ENCODE measurements at regions not wholly inside any gene's neighbourhood (a gene's known extent, or its start where the extent isn't known, plus 50 kb on each side); places are given as distances from the start of the nearest gene placed in this dataset.

DNA sequence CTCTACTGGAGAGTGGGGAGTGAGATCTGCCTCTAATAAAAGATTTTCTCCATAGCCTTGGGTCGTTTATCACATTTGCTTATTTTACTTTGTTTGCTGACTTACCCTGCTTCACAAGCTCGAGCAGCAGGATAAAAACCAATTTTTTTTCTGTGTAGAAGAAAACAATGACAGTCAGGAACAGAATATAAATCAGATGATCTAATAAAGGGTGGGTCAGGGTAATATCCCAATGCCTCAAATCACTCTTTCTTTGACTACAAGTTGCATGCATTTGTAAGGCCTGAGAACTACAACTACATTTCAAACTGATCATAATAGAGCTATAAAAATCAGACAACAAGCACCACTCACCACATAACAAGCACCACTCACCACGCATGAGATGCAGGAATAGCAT is 174.4 kb upstream of the ADARB2 start:
- Histone ChIP-seq H3K27ac (ENCODE audit: insufficient read depth, low read depth, low read length, poor library complexity, severe bottlenecking) (no peak overlapping the region), H3K4me1 (ENCODE audit: control insufficient read depth, insufficient read depth, low read length) (no peaks in the 10 kb centered on the region)
- WGBS, 2 experiments = 90% methylated on average over 2 to 3 of the region's 3 CpGs

DNA sequence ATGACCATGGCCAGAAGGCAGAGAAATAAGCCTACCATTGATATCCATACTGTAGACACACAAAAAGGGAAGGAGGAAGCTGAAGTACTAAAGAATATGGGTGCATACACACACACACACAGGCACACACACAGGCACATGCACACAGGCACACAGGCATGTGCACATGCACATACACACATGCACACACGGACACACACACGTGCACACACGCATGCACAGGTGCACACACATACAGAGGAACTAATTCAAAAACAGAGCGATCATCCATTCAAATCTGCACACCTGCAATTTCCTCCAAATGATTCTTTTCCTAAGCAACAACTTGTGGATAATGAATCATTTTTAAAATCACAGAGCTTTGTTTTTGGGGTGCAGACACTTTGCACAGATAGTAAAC is 166.7 kb upstream of the ADARB2 start:
- Histone ChIP-seq H3K36me3 (ENCODE audit: control insufficient read depth, insufficient read depth, low read length) (no peaks in the 10 kb centered on the region), H3K4me3 (ENCODE audit: insufficient read depth, low read depth, low read length) (no peak overlapping the region), H3K27ac (ENCODE audit: insufficient read depth, low read depth, low read length, poor library complexity, severe bottlenecking) (no peak overlapping the region), H3K4me1 (ENCODE audit: control insufficient read depth, insufficient read depth, low read length) (no peaks in the 10 kb centered on the region), H3K27me3 (ENCODE audit: control insufficient read depth, insufficient read depth, low read length, poor library complexity, severe bottlenecking) (no peaks in the 10 kb centered on the region), H3K9me3 (ENCODE audit: control insufficient read depth, low read length) (no peaks in the 10 kb centered on the region)
- 91 to 93% methylated on average over 4 of the region's 4 CpGs for WGBS, 2 experiments

More for the DNA sequence above, 174.4 kb upstream of the ADARB2 start:
- no peak overlapping the region for H3K4me3 ChIP-seq (ENCODE audit: insufficient read depth, low read depth, low read length)
- H3K36me3 ChIP-seq (ENCODE audit: control insufficient read depth, insufficient read depth, low read length) = no peaks in the 10 kb centered on the region
- no peaks in the 10 kb centered on the region for H3K27me3 ChIP-seq (ENCODE audit: control insufficient read depth, insufficient read depth, low read length, poor library complexity, severe bottlenecking)
- no peaks in the 10 kb centered on the region for H3K9me3 ChIP-seq (ENCODE audit: control insufficient read depth, low read length)

DNA sequence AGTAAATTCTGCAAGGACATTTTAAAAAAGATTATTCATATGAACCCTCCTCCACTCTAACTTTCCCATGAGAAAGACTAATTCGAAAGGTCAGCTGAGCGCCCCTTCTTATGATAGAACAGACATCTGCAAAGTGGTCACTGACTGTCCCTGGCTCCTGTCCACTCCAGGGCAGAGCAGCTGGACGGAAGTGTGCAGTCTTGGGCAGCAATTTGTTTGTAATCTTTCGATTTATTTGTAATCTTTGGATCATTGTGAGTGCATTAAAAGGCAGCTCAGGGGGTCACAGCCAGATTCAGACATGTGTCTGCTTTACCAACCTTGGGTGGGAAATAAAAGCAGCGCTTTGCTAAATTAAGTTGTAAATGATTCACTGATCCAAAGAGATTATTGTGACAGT is 158.8 kb upstream of the ADARB2 start:
- Histone ChIP-seq H3K27me3 (ENCODE audit: control insufficient read depth, insufficient read depth, low read length, poor library complexity, severe bottlenecking) (no peaks in the 10 kb centered on the region), H3K4me3 (ENCODE audit: insufficient read depth, low read depth, low read length) (no peak overlapping the region), H3K9me3 (ENCODE audit: control insufficient read depth, low read length) (no peaks in the 10 kb centered on the region), H3K36me3 (ENCODE audit: control insufficient read depth, insufficient read depth, low read length) (no peaks in the 10 kb centered on the region), H3K27ac (ENCODE audit: insufficient read depth, low read depth, low read length, poor library complexity, severe bottlenecking) (no peak overlapping the region), H3K4me1 (ENCODE audit: control insufficient read depth, insufficient read depth, low read length) (no peaks in the 10 kb centered on the region)
- WGBS, 2 experiments = 93 to 94% methylated on average over 5 of the region's 5 CpGs

DNA sequence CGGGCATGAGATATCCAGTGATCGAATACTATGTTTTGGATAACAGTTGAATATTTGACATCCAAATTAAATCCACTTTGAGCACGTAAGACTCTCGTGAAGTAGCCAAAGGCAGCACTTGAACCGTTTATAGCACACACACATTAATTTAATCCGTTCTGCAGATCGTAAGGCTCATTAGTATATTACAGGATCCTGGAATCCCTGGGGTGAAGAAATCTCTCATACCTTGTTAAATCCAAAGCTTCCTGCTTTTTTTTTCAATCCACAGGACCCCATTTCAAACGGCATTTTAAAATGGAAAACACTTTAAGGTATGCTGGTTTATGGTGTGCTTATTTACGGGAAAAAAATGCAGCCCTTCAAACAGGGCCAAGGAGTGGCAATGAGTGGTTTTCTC is 158.4 kb upstream of the ADARB2 start:
- no peak overlapping the region for H3K27ac ChIP-seq (ENCODE audit: insufficient read depth, low read depth, low read length, poor library complexity, severe bottlenecking)
- no peaks in the 10 kb centered on the region for H3K27me3 ChIP-seq (ENCODE audit: control insufficient read depth, insufficient read depth, low read length, poor library complexity, severe bottlenecking)
- H3K4me3 ChIP-seq (ENCODE audit: insufficient read depth, low read depth, low read length) = no peak overlapping the region
- no peaks in the 10 kb centered on the region for H3K9me3 ChIP-seq (ENCODE audit: control insufficient read depth, low read length)
- no peaks in the 10 kb centered on the region for H3K36me3 ChIP-seq (ENCODE audit: control insufficient read depth, insufficient read depth, low read length)
- 93 to 97% methylated on average over 9 of the region's 9 CpGs for WGBS, 2 experiments
- H3K4me1 ChIP-seq (ENCODE audit: control insufficient read depth, insufficient read depth, low read length) = no peaks in the 10 kb centered on the region

DNA sequence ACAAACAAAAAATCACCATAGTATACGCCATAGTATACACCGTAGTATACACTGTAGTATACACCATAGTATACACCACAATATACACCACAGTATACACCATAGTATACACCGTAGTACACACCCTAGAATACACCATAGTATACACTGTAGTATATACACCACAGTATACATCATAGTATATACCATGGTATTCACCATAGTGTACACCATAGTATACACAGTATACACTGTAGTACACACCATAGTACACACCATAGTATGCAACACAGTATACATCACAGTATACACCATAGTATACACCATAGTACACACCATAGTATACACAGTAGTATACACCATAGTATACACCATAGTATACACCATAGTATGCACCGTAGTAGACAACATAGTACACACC is 157.6 kb upstream of the ADARB2 start:
- Histone ChIP-seq H3K4me1 (ENCODE audit: control insufficient read depth, insufficient read depth, low read length) (no peaks in the 10 kb centered on the region), H3K4me3 (ENCODE audit: insufficient read depth, low read depth, low read length) (no peak overlapping the region), H3K27me3 (ENCODE audit: control insufficient read depth, insufficient read depth, low read length, poor library complexity, severe bottlenecking) (no peaks in the 10 kb centered on the region), H3K9me3 (ENCODE audit: control insufficient read depth, low read length) (no peaks in the 10 kb centered on the region), H3K36me3 (ENCODE audit: control insufficient read depth, insufficient read depth, low read length) (no peaks in the 10 kb centered on the region), H3K27ac (ENCODE audit: insufficient read depth, low read depth, low read length, poor library complexity, severe bottlenecking) (no peak overlapping the region)
- WGBS, 2 experiments = 94 to 95% methylated on average over 4 of the region's 4 CpGs

DNA sequence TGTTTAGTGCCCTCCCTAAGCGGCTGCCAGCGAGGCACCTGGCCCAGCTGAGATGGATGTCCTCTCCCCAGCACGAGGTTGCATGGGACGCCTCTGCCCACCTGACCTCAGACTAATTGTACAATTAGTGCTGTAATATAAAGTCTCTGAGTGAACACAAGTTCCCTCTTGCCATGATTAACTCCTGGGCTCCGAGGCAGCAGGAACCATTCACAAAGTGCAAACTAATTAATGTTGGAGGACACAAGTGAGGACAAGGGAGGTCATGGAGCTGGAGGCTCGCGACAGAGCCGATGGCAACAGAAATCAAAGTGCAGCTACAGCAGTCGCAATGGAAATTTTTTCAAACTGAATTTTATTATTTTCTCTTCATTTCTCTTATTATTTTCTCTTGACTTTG is 156.6 kb upstream of the ADARB2 start:
- no peaks in the 10 kb centered on the region for H3K9me3 ChIP-seq (ENCODE audit: control insufficient read depth, low read length)
- no peaks in the 10 kb centered on the region for H3K27me3 ChIP-seq (ENCODE audit: control insufficient read depth, insufficient read depth, low read length, poor library complexity, severe bottlenecking)
- no peaks in the 10 kb centered on the region for H3K4me1 ChIP-seq (ENCODE audit: control insufficient read depth, insufficient read depth, low read length)
- H3K4me3 ChIP-seq (ENCODE audit: insufficient read depth, low read depth, low read length) = no peak overlapping the region
- no peaks in the 10 kb centered on the region for H3K36me3 ChIP-seq (ENCODE audit: control insufficient read depth, insufficient read depth, low read length)
- H3K27ac ChIP-seq (ENCODE audit: insufficient read depth, low read depth, low read length, poor library complexity, severe bottlenecking) = no peak overlapping the region
- 86 to 92% methylated on average over 9 of the region's 9 CpGs for WGBS, 2 experiments

DNA sequence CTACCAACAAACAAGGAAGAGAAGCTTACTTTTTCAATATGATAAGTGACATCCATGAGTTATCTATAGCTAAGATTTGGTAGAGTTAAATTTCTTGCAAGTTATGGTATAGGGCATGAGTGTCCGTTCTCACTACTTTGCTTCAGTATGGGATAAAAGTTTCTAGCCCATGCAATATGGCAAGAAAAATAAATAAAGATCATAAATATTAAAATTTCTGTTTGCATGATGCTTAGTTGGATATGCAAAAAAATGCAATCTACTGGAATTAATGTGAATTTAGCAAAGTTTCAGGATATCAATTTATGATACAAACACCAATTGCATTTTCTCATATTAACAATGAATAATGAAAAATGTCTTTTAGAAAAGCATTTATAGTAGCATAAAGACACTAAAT is 148.7 kb upstream of the ADARB2 start:
- Histone ChIP-seq H3K4me3 (ENCODE audit: insufficient read depth, low read depth, low read length) (no peak overlapping the region), H3K27me3 (ENCODE audit: control insufficient read depth, insufficient read depth, low read length, poor library complexity, severe bottlenecking) (no peaks in the 10 kb centered on the region), H3K27ac (ENCODE audit: insufficient read depth, low read depth, low read length, poor library complexity, severe bottlenecking) (no peak overlapping the region), H3K36me3 (ENCODE audit: control insufficient read depth, insufficient read depth, low read length) (no peaks in the 10 kb centered on the region), H3K9me3 (ENCODE audit: control insufficient read depth, low read length) (no peaks in the 10 kb centered on the region), H3K4me1 (ENCODE audit: control insufficient read depth, insufficient read depth, low read length) (no peaks in the 10 kb centered on the region)
- 71% methylated on average over 1 of the region's 1 CpG; no CpG with 5 or more reads in 1 of the 2 experiments for WGBS, 2 experiments

DNA sequence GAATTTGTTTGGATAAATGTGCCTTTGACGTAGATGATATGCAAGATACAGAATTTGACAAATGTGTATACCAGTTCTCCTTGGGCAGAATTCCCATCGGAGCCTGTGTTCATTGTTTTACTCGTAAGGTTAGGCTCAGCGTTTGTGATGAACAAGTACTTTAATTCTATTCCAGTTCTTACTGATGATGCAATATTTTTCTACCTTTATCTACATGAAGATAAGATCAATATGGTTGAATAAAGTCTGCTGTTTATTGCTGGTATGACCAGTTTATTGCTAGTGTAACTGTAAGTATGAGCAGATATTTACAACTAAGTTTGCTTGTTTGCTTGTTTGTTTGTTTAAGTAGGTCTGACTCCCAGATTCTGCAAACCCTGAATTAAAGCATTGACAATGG is 145.4 kb upstream of the ADARB2 start:
- Histone ChIP-seq H3K9me3 (ENCODE audit: control insufficient read depth, low read length) (no peaks in the 10 kb centered on the region), H3K36me3 (ENCODE audit: control insufficient read depth, insufficient read depth, low read length) (no peaks in the 10 kb centered on the region), H3K27ac (ENCODE audit: insufficient read depth, low read depth, low read length, poor library complexity, severe bottlenecking) (no peak overlapping the region), H3K27me3 (ENCODE audit: control insufficient read depth, insufficient read depth, low read length, poor library complexity, severe bottlenecking) (no peaks in the 10 kb centered on the region), H3K4me3 (ENCODE audit: insufficient read depth, low read depth, low read length) (no peak overlapping the region), H3K4me1 (ENCODE audit: control insufficient read depth, insufficient read depth, low read length) (no peaks in the 10 kb centered on the region)
- WGBS, 2 experiments = 93 to 96% methylated on average over 4 of the region's 4 CpGs

DNA sequence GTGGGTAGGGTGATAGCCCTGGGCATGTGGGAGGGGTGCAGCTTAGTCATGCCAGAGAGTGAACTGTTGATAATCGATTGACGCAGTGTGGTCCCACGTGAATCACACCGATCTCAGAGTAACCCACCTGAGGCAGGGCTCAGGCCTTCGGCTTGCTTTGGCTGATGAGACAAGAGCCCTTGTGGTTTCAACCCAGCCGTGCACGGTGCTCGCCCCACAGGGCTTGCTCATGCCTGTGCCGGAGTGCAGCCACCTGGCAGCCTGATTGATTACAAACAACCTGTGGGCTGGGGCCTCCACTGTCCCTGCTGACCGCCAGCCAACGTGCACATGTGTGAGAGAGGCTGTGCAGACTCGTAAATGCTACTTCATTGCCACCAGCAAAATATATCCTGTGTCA is 144.9 kb upstream of the ADARB2 start:
- Histone ChIP-seq H3K9me3 (ENCODE audit: control insufficient read depth, low read length) (no peaks in the 10 kb centered on the region), H3K4me1 (ENCODE audit: control insufficient read depth, insufficient read depth, low read length) (no peaks in the 10 kb centered on the region), H3K27me3 (ENCODE audit: control insufficient read depth, insufficient read depth, low read length, poor library complexity, severe bottlenecking) (no peaks in the 10 kb centered on the region), H3K36me3 (ENCODE audit: control insufficient read depth, insufficient read depth, low read length) (no peaks in the 10 kb centered on the region), H3K4me3 (ENCODE audit: insufficient read depth, low read depth, low read length) (no peak overlapping the region), H3K27ac (ENCODE audit: insufficient read depth, low read depth, low read length, poor library complexity, severe bottlenecking) (no peak overlapping the region)
- WGBS, 2 experiments = 94% methylated on average over 12 of the region's 12 CpGs

DNA sequence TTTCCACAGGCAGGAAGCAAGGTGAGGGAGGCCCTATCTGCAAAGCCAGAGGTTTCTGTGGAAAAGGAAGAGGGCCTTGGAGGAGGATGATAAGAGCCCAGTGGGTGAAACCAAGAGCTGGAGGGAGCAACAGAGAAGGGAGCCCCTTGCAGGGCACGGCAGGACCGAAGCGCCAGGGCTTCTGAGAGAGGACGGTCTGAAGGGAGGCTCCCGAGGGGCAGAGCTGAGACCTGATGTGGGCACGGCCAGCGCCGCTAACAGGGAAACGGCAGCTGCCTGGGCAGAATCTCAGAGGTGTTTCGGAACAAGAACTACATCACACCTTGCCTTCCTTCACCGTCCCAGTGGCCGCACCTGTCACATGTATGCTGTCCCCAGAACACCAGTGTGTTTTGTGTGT is 144.3 kb upstream of the ADARB2 start:
- Histone ChIP-seq H3K27me3 (ENCODE audit: control insufficient read depth, insufficient read depth, low read length, poor library complexity, severe bottlenecking) (no peaks in the 10 kb centered on the region), H3K36me3 (ENCODE audit: control insufficient read depth, insufficient read depth, low read length) (no peaks in the 10 kb centered on the region), H3K4me1 (ENCODE audit: control insufficient read depth, insufficient read depth, low read length) (no peaks in the 10 kb centered on the region), H3K4me3 (ENCODE audit: insufficient read depth, low read depth, low read length) (no peak overlapping the region), H3K27ac (ENCODE audit: insufficient read depth, low read depth, low read length, poor library complexity, severe bottlenecking) (no peak overlapping the region), H3K9me3 (ENCODE audit: control insufficient read depth, low read length) (no peaks in the 10 kb centered on the region)
- WGBS, 2 experiments = 95 to 96% methylated on average over 12 of the region's 12 CpGs

DNA sequence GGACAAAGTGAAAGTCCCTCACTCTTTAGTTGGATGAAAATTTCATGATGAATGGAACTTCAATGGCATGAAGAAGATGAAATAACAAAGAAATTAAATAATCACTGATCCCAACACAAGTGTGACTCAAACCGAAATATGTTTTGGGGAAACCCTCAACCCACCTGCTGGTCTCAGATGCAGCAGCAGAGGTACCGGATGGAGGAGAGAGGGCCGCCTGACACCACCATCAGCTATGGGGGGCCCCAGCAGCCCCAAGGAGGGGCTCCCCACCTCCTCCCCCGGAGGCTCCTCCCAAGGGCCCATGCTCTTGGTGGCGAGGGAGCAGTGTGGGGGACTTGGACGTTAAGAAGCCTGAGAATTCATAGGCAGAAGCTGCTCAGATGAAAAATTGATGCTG is 137.2 kb upstream of the ADARB2 start:
- H3K9me3 ChIP-seq (ENCODE audit: control insufficient read depth, low read length) = no peaks in the 10 kb centered on the region
- H3K36me3 ChIP-seq (ENCODE audit: control insufficient read depth, insufficient read depth, low read length) = no peaks in the 10 kb centered on the region
- 93 to 97% methylated on average over 6 of the region's 6 CpGs for WGBS, 2 experiments
- H3K4me1 ChIP-seq (ENCODE audit: control insufficient read depth, insufficient read depth, low read length) = no peaks in the 10 kb centered on the region
- H3K27ac ChIP-seq (ENCODE audit: insufficient read depth, low read depth, low read length, poor library complexity, severe bottlenecking) = no peak overlapping the region
- no peak overlapping the region for H3K4me3 ChIP-seq (ENCODE audit: insufficient read depth, low read depth, low read length)
- H3K27me3 ChIP-seq (ENCODE audit: control insufficient read depth, insufficient read depth, low read length, poor library complexity, severe bottlenecking) = no peaks in the 10 kb centered on the region

All from ectodermal cell (in vitro differentiated cells).